Activated naive CD4-positive, alpha-beta T cell (primary cell): ENCODE measurements at regions not wholly inside any gene's neighbourhood (a gene's known extent, or its start where the extent isn't known, plus 50 kb on each side); places are given as distances from the start of the nearest gene placed in this dataset.
"Not testable (repeated sequence)": the region's sequence is repeated elsewhere in the genome, so short reads cannot be mapped to it uniquely, and the experiment has no call there.

Source experiments
- DNase-seq, 4 experiments: peaks; one replicate each; lab custom pipeline; 2025; lab: John Stamatoyannopoulos, UW

DNA sequence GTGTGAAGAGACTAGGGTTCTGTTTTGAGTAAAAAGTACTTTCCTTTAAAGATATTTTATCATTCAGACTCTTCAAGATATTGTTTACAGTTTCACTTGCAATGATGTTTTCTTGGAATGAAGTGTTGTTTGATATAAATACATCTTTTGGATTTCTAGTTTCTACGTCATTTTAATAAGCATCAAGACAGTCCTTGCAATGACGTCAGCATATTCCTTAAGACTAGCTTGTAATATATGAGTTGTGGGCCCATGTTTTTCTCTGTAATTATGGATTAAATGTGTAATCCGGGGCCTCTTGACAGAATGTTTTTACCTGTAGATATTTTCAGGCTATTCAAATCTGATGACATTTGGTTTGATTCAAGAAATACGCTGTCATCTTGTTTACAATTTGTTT, 66.1 kb downstream of the RBMX2 start:
- DNase-seq = no peak

DNA sequence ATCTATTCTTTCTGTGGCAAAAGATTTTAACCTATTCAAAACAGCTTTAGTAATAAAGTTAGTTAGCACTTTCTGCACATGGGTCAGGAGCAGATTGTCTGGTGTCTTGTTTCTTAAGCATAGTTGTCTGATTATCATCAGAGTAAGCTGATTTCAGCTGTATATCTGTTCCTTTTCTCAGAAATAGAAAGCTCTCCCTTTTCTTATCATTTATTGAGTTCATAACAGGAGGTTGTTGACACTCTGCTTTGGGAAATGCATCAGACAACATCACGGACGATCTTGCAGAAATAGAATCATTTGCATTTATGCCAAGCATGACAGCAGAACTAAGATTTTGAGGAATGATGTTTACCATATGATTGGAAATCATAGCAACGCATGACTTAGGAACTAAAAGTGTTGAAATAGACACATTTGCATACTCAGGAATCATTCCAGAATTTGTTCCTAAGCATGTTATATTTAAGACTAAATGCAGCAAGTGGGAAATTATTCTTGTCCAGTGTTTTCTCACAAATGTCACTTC, 66.7 kb downstream of the RBMX2 start:
- DNase-seq = no peak

DNA sequence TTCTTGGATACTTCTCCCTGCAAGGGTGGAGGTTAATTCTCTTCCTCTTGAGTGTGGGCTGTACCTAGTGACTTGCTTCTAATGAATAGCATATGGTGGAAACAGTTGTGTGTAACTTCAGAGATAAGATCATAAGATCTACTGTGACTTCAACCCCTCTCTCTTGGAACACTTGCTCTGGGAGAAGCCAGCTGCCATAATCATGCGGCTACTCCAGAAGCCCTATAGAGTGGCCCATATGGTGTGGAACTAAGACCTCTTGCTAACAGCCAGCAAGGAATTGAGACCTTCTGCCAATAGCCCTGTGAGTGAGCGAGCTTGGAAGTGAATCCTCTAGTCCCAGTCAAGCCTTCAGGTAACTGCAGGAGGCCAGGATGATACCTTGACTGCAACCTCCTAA, 81.1 kb downstream of the RBMX2 start:
- DNase-seq = no peak

DNA sequence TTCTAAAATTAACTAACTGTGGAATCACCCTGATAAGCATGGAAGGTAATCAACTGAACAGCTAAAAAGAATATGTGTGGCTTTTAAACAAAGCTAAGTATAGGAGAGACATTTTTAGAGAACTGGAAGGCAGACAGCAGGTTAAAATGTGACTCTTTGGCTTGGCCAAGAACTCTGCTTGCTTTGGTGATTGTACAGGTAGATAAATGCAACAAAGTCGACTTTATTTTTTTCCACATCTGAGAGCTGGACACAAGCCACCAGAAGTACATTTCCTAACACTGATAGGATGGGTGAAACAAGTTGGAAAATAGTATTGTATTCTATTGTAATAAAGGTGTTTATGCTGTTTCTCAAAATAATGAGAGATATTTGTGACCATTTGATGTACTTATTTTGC, 84.1 kb downstream of the RBMX2 start:
- no peak for DNase-seq

DNA sequence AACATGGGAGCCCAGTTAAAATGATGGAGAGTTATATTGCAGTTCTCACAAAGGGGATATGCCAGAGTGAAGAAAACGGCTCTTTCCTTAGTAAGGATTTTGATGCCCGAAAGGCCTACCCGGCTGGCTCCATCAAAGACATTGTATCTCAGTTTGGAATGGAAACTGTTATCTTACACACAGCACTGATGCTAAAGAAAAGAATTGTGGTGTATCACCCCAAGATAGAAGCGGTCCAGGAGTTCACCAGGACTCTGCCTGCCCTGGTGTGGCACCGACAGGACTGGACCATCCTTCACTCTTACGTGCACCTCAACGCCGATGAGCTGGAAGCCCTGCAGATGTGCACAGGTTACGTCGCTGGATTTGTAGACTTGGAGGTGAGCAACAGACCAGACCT, 93.7 kb downstream of the RBMX2 start:
- DNase-seq = not testable (repeated sequence)

DNA sequence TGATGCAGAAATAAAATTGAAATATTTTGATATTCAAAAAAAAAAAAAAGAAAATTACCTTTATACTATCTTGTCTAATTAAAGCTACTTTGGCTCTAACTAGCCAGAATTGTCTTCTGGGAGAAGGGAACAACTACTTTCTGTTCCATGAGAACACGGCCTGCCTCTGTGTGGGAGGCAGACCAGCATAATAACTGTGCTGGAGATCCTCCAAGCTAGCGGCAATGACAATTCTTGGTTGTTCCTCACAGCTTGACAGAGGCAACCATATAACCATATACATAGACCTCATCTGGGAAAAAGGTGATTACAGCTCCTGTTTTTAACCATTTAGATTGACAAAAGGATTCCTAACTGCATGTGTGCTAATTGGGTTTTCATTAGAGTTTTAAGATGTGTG, 95.7 kb downstream of the RBMX2 start:
- DNase-seq = no peak

DNA sequence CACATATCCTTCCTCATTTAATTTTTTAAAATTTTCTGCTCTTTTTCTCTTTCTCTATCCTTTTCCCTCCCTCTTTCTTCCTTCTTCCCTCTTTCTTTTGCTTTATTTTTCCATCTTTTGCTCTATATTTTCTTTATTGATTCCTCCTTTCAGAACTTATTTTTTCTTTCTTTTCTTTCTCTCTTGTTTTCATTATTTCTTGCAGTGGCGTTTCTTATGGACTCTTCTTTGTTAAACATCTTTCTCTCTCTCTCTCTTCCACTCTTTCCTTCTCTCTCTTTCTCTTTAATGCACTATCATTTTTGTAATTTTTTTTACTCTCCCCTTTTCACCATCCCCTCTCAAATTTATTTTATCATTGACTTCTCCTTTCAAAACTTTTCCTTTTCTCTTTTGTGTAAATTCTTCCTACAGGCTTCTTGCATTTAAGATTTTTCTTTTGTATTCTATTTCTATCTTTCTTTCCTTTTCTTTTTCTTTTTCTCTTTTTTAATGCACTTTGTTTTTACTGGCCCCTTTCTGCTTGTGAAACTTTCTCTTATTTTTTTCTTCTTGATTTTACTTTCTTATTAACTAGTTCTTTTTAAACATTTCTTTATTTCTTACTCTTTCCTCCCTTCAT, 97.0 kb downstream of the RBMX2 start:
- DNase-seq = no peak

DNA sequence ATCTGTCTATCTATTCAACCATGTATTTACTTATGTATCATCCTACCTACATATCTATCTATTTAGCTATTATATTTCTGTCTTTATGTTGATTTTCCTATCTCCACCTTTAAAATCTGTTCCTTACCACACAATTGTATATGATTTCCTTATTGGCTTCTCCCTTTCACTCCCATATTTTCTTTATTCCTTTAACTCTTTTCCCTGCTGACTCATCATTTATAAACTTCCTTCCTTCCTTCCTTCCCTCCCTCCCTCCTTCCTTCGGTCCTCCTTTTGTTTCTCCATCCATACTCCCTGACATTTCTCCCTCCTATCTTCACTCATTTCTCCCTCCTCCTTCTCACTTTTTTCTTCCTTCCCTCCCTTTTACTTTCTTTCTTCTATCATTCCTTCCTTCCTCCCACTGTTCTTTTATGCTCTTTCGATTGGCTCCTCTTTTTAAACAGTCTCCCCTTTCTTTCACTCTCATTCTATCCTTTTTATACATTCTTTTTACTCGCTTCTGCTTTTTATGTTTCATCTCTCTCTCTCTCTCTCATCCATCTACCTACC, 100.3 kb downstream of the RBMX2 start:
- no peak for DNase-seq

DNA sequence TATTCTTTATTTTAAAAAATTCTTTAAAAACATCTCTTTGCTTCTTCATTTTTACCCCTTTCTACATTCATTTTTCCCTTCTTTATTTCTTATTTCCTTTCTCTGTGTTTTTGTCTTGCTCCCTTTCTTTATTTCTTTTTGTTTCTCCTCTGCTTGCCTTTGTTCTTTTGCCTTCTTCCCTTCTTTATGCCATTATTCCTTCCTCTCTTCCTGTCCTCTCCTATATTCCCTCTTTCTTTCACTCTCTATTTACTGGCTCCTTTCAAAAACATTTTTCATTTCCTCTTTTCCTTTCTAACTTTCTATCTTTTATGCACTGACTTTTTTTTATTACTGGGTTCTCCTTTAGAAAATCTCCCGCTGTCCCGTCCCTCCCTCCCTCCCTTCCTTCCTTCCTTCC, 102.2 kb downstream of the RBMX2 start:
- DNase-seq = no peak

DNA sequence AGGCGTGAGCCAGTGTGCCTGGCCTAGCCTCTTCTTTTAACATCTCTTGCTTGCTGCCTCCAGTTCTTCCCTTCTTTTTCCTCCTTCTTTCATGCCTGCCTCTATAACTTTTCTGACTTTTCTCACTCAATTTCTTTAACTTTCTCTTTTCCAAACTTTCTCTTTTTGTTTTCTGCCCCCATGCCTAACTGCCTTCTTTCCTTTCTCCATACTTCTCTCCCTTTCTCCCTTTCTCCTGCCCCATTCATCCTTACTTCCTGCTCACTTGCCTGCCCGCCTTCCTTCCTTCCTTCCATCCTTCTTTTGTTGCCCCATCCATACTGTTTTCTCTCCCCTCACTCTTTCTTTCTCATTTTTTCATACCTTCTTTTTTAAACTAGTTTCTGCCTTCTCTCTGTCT, 105.2 kb downstream of the RBMX2 start:
- no peak for DNase-seq

DNA sequence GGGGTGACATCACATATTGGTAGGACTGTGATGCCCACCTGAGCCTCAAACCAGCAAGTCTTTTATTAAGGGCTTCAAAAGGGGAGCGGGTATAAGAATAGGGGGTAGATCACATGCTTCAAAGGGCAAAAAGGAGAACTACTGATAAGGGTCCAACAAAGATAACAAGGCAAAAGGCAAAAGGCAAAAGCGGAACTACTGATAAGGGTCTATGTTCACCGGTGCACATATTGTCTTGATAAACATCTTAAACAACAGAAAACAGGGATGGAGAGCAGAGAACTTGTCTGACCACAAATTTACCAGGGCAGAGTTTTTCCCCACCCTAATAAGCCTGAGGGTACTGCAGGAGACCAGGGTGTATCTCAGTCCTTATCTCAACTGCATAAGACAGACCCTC, 110.7 kb downstream of the RBMX2 start:
- DNase-seq = not testable (repeated sequence)

DNA sequence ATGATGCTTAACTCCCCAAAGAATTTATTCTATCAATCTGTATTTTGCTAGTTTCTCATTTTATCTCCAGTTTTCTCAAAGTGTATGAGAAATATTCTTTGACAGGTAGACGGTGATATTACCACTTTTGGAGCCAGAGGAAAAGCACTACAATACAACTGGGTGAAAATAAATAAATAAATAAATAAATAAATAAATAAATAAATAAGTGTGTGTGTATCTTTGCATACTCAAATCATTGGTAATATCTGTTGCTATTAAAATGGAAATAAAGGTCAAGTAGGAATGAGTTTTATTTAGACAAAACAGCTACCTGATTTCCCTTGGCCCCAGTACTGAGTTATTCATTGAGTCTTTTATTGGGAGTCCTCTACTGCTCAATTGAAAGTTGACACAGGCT, 114.3 kb downstream of the RBMX2 start:
- no peak for DNase-seq

DNA sequence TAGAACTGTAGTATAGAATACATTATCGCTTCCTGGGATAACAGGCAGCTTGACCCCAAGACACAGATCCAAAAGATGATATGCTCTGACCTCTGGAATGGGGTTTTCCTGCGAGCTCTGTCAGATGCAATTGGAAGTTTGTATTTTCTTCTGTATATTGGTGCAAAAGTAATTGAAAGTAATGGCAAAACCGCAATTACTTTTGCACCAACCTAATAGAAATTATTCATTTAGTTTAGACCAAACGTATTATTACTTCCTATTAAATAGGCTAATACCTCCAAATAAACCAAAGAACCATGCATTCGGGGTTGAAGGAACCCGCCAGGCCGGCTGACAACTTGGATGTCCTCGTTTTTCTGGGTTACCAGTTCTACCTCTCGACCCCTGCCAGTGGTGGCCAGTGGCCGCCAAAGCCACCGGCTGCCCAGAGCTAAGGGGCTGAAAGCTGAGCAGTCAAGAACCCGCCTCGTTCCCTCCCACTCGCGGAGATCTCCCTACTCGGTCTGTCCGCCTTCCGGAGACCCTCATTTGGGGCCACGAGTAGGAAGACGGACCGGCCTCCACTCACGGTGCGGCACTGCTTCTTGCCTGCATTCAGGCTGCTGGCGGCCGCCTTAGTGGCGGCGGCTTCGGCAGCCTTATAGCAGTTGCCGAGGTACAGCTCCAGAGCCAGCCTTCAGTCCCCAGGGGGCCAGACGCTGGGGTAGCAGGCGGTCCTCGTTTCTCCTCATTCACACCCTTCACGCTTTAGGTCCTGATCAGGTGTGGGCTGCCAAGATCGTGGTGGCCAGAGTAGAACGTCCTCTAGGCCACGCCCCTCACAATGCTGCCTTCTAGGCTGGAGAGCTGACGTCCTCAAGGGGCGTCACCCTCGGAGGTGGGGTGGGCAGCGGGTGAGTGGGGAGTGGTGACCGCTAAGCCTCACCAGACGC, 121.9 kb downstream of the RBMX2 start:
- no peak for DNase-seq

DNA sequence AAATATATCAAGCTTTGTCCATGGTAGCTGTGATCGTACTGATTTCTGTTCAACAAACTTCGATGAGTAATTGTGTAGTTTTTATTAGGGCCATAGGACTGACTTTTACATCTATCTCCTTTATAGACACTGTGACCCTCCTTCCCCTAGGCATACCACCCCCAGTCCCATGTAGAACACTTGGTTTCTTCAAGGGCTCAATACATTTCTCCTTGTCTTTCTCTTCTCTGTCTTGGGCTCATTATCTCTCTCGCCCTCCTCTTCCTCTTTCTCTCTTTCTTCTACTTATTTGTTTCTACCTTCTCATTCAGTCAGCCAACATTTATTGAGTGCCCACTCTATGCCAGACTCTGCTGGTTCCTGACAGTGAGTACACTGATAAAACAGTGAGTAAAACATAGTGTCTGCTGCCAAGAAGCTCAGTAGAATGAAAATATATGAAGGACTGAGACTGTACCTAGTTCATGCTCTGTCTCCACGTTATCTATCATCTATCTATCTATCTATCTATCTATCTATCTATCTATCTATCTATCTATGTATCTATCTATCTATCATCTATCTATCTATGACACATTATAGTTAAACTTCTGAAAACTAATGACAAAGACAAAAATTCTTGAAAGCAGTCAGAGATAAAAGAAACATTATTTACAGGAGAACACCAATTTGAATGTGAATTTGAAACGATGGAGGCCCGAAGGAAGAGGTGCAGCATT, 122.8 kb downstream of the RBMX2 start:
- DNase-seq = no peak

DNA sequence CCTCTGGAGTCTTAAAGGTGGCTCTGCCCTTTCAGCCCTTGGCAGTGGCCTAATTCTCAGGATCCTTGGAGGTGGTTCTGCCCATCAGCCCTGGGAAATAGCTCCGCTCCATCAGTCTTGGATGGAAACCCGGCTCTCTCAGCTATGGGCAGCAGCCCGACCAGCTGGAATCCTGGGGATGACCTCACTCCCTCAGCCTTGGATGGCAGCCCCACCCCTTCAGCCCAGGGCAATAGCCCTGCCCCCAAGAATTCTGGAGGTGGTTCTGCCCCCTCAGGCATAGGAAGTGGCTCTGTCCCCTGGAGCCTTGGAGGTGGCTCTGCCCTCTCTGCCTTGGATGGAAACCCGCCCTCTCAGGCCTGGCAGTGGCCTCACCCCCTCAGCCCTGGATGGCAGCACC, 127.7 kb downstream of the RBMX2 start:
- DNase-seq = no peak

DNA sequence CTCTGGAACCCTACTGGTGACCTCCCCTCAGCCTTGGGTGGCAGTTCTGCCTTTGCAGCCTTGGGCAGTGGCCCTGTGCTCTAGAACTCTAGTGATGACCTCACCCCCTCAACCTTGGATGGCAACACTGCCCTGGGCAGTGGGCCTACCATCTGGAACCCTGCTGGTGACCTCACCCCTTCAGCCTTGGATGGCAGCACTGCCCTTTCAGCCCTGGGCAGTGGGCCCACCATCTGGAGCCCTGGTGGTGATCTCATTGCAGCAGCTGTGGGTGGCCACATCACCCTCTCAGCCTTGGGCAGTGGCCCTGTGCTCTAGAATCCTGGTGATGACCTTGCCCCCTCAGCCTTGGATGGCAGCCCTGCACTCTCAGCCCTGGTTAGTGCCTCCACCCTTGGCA, 129.3 kb downstream of the RBMX2 start:
- no peak for DNase-seq

DNA sequence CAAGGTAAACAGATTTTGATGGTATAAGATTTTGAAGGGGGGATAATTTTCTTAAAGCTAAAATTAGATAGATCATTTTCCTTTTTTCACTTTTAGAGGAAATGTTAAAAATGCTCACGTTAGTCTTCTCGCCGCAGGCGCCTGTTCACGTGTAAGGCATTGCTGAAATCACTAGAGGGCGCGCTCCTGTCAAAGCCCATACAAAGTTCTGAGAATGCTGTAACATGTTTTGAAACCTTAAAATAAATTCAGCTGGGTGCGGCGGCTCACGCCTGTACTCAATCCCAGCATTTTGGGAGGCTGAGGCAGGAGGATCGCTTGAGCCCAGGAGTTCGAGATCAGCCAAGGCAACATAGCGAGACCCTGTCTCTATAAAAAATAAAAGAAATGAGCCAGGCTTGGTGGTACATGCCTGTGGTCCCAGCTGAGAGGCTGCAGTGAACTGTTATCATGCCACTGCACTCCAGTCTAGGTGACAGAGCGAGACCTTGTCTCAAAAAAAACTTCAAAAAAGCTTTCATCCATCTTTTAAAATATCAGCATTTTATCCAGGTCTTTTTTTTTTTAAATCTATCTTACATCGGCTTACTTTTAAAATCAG, 138.0 kb downstream of the RBMX2 start:
- peak in 1 of 4 experiments; percentile 3 for DNase-seq

DNA sequence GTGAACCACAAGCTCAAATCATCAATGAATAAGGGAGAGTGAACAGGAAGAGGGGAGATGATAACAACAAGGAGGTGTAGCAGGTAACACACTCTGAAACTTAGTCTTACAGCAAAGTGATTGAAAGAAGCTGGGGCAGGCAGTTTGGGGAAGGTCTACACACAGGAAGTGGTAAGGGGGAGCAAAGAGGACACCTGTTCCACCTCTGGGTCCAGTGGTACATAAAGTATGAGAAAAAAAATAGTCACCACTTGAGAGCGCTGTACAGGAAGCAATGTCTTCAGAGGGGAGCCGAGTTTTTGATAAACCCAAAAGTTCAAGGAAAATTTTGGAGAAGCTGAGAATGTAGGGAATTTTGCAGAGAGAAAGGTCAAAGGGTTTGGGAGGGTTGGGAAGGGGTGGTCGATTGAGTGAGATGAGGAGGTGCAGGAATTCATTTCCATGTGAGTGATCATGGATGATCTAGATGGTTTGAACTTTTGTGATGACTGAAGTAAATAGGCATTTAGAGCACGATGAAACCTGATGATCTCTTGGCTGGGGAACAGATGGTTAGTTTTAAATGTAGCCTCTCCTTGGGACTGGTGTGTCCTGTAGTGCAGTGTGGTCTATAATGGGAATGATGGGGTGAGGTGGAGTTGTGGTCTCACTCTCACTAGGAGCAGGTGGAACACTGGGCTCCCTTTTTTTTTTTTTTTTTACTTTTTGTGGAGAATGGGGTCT, 142.0 kb downstream of the RBMX2 start:
- no peak for DNase-seq

DNA sequence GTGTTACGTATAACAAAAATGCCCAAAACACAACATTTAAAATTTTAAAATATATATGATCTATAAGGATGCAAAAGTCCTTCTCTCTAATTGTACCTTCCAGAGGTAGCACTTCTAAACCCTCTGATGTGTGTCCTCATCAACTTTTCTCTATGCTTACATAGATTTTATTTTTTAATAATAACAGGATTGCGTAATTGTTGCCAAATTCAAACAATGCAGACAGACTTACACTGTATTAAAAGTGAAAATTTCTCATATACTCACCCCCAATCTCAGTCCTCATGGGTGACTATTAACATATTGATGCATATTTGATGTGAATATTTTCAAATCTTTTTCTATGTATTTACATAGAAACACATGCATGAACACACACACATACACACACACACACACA, 144.0 kb downstream of the RBMX2 start:
- no peak for DNase-seq

DNA sequence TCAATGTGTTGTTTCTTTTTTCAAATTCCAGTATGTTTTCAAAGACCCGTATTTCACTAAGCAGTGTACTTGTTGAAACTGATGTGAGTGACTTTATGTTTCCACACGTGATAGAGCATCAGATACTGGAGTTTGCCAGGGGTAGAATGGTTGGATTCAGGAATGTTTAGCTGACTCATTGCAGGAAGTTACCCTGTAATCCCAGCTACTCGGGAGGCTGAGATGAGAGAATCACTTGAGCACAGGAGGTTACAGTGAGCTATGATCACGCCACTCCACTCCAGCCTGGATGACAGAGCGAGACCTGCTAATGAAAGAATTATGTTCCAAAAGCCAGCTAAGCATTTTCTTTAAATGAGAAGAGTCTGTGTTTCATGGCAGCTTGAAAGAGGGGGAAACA, 147.6 kb downstream of the RBMX2 start:
- not testable (repeated sequence) for DNase-seq

DNA sequence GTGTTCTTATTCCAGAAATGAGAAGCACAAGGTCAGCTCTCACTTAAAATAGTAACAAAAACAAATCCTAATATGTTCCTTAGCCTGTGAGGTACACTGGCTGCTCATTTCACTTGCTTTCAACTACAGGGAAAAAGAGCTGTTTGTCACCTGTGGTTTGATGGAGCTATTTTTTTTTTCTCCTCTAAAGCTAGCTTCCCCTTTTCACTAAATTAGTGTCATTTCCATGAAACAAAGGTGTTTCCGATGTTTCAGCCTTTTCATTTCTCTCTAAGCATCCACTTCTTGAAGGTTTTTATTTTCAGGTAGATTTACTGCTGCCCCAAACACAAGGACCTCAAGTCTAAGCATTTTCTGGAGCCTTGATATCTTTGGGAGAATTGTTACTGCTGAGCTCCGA, 148.6 kb downstream of the RBMX2 start:
- no peak for DNase-seq
